HG03460 (cell line): ENCODE measurements at regions not wholly inside any gene's neighbourhood (a gene's known extent, or its start where the extent isn't known, plus 50 kb on each side); places are given as distances from the start of the nearest gene placed in this dataset.

Source experiments
- ATAC-seq: cut with Tn5 transposase; IDR thresholded peaks from one replicate; pipeline ENCODE4 v1.9.1; 2021; ENCODE audit not compliant: unreplicated experiment

- no peak for ATAC-seq
Measured at GRCh38 chr14:98606816-98607215, 665.2 kb downstream of the BCL11B start.

DNA sequence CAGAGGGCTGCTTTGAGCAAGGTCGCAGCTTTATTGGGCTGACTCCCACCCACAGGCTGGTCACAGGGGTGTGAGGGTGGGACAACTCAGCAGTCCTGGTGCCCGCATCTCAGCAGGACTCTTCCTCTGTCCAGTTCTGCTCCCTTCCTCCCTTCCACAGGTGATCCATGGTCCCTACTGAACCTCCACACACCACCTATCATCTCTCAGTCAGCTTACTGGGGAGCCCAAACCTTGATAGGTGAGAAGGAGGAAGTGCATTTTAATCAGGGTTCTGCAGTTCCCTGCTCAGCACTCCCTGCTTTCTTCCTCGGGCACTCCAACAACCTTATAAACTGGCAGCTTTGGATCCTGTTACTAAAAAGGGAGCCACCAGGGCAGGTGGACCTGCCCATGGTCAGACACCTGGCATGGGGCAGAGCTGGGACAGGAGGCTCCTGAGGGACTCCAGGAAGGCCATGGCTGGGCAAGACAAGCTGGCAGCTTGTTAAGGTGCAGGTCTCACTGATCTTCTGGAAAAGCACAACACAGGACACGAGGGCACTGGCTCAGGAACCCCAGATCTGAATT is 664.6 kb downstream of the BCL11B start:
- no peak for ATAC-seq

GRCh38 chr14:98608071-98609060 is 663.6 kb downstream of the BCL11B start:
- ATAC-seq: no peak

GRCh38 chr14:98612434-98613200 is 659.4 kb downstream of the BCL11B start:
- no peak for ATAC-seq

- no peak for ATAC-seq
Measured at GRCh38 chr14:98614741-98615140, 657.3 kb downstream of the BCL11B start.

- ATAC-seq: no peak
Measured at GRCh38 chr14:98622208-98623051, 649.6 kb downstream of the BCL11B start.

DNA sequence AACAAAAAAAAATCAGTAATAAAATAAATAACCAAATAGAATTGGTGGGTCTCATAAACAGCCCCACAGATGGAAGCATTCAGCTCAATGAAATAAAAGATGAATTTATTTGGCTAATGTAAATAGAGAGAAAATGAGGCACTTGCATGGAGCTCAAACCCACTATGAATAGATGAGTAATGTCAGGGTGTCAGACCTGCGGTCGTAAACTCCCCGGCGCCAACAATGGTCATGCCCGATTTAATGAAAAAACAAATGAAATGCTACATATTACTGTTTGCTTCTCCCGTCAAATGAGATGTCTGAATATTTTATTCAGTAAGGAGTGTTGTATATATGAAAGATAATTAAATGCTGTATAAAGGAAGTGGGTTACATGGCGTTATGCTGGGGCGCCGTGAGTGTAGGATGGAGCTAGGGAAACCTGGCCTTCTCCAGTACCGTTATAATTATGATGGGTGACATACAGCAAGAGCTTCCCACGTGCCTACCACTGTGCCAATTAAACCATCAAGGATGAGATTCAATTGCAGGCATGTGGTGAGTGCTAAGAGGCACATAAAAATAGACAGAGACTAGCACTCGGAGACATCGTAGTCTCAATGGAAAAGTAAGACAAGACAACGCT is 648.1 kb downstream of the BCL11B start:
- no peak for ATAC-seq

- no peak for ATAC-seq
Measured at GRCh38 chr14:98633380-98633779, 638.6 kb downstream of the BCL11B start.

- ATAC-seq: no peak
Measured at GRCh38 chr14:98634043-98634820, 637.8 kb downstream of the BCL11B start.

GRCh38 chr14:98638366-98638765 is 633.6 kb downstream of the BCL11B start:
- no peak for ATAC-seq

DNA sequence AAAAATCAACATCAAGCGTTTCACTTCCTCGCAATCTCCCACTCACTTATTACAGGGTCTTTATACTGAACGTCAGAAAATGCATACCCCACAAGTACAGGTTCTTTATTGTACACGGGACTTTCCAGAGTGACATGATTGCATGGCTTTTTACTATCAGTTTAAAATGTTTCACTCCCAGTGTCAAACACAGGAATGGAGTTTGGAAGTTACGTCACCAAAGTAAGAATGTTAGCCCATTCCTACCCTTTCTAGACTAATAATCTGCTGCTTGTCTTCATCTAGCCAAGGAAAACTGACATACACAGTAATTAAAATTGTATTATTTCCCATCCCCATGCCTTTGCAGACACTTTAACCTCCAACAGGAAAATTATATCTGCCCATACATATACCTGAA is 624.2 kb downstream of the BCL11B start:
- no peak for ATAC-seq

DNA sequence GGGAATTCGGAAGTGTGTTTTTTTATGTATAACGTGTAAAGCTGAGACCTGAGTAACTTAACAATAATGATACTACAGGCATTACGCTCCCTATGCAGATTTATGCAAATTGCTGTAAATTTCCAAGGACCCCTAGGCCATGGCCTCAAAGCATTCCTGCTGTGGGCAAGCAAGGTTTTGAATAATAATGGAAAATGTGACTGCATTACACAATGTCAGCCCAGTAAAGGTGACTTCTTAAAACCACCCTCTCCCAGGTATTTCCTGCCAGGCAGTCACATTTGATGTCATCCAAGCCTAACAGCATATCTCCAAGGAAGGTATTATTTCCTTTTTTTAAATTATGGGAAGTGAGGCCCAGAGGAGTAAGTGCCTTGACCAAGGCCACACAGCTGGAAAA is 621.0 kb downstream of the BCL11B start:
- ATAC-seq: no peak

DNA sequence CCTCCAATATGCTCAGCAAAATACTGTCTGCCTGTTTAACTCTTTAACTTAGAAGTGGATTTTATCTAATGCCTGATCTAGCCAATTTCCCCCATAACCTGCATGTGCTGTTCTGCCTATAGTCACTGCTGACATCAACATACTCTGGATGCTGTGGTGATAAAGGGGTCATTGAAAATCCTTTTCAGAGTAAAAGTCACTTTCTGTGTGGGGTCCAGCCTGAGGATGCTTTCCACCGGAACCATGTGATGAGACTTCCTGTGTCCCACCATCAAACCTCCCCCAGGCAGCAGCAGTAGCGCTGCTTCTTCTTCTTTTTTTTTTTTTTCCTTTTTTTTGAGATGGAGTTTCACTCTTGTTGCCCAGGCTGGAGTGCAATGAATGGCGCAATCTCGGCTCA is 607.0 kb downstream of the BCL11B start:
- no peak for ATAC-seq

DNA sequence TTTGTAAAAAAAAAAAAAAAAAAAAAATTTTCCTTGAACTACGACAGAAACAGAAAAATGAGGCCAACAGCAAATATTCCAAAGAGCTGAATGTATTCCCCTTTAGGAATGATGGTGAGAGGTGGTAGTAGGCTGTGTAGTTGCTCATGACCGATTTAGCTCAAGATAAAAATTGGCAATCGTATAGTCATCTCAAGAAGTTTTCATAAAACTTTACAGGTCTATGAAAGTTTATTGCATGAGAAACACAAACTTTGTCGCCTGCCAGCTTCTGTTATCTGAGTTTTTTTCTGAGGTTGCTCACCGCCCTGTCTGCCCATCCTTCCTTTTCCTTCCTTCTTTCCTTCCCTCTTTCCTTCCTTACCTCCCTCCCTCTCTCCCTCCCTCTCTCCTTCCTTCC is 605.5 kb downstream of the BCL11B start:
- ATAC-seq: no peak

- ATAC-seq: no peak
Measured at GRCh38 chr14:98682033-98682432, 590.0 kb downstream of the BCL11B start.

DNA sequence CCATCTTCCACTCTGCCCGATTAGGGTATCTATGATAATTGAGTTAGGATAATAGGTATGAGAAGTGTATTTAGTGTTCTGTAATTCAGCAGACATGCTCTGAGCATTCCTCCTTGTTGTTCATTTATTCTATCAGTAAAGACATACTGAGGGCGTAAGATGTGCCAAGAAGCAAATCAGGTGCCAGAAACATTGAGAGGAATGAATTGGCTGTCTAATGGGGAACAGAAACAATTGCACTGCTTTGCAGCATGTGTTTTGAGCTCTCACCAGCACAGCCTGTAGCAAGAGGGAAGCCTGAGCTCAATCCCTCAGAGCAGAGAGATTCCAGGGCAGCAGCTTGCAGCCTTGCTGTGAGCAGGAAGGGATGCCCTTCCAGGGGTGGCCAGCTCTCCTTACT is 589.3 kb downstream of the BCL11B start:
- no peak for ATAC-seq

GRCh38 chr14:98684468-98684867 is 587.5 kb downstream of the BCL11B start:
- no peak for ATAC-seq

DNA sequence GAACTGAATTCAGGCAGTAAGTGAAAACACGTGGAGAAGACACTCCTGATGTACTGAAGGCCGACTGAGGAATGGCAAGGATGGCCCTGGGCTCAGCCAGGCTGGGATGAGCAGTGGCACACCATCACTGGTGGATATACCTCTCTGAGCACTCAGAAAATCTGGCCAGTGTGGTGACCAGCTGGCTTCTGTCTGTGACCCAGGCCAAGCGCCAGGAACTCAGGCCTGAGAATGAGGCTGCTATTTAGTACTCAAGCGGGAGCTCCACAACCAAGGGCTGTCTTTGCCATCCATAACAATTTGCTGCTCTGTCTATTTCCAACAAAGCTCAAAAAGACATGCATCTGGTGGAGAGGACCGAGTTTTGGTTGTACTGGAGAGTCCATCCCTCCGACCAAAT is 586.3 kb downstream of the BCL11B start:
- ATAC-seq: no peak

- ATAC-seq: no peak
Measured at GRCh38 chr14:98688446-98688845, 583.6 kb downstream of the BCL11B start.

DNA sequence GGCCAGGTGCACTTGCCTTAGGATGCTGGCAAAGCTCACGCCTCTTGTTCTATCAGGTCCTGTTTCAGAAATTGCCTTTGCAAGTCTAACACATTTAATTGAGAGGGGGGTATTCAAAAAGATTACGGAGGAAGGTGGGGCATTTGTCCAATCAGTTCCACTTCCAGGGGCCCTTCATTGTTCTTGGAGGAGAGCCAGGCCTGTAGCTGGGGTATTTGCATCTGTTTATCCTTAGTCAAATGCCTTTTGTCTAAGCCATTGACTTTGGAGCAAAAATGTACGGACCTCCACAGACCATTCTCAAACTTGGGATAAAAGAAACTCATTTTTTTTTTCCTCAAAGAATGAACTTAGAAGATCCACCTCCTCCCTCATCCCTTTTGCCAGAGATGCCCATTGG is 582.0 kb downstream of the BCL11B start:
- ATAC-seq: no peak
